Thoracic aorta (tissue), 2 donors: ENCODE measurements at regions not wholly inside any gene's neighbourhood (a gene's known extent, or its start where the extent isn't known, plus 50 kb on each side); places are given as distances from the start of the nearest gene placed in this dataset.

ENCODE experiments used
- ATAC-seq: fragments of 150-250 bp; one replicate; pipeline ENCODE4 v1.8.0; 2017; ENCODE audit warnings: low read depth; ENCODE audit not compliant: insufficient number of reproducible peaks, low FRiP score
- DNase-seq: peaks from one replicate; pipeline ENCODE4 v3.0.0-alpha.2; 2020; ENCODE audit warnings: low spot score
- H3K27ac ChIP-seq, 2 donors: fragments of 200-600 bp; sonication (generic); 1 replicate in 1 of 2; 2 replicates in 1 of 2; pipeline ENCODE4 v1.5.1; 2016; ENCODE audit warnings: mild to moderate bottlenecking in 2 of 2, moderate library complexity in 2 of 2
- H3K27me3 ChIP-seq: fragments of 200-600 bp; sonication (generic); replicated peaks from 2 replicates; pipeline ENCODE4 v1.6.0; 2016; ENCODE audit warnings: mild to moderate bottlenecking; ENCODE audit not compliant: insufficient read depth
- H3K36me3 ChIP-seq: fragments of 200-600 bp; sonication (generic); one replicate; pipeline ENCODE4 v1.5.1; 2016
- H3K4me1 ChIP-seq, 2 donors: fragments of 200-600 bp; sonication (generic); 1 replicate in 1 of 2; 2 replicates in 1 of 2; pipeline versions ENCODE4 v1.5.1 to v1.6.0; 2016; ENCODE audit warnings: low read depth in 2 of 2, mild to moderate bottlenecking in 1 of 2; ENCODE audit not compliant: control insufficient read depth in 1 of 2
- H3K4me3 ChIP-seq: fragments of 200-600 bp; sonication (generic); 2 replicates; pipeline ENCODE4 v1.5.1; 2016; ENCODE audit warnings: mild to moderate bottlenecking
- H3K9me3 ChIP-seq: fragments of 200-600 bp; sonication (generic); 2 replicates; pipeline ENCODE4 v1.5.1; 2016
- TF ChIP-seq, protein P1 (sequence below): fragments of 200-600 bp; sonication (generic); IDR thresholded peaks from one replicate; pipeline ENCODE4 v1.5.1; 2019; ENCODE audit warnings: antibody characterized with exemption

DNA sequence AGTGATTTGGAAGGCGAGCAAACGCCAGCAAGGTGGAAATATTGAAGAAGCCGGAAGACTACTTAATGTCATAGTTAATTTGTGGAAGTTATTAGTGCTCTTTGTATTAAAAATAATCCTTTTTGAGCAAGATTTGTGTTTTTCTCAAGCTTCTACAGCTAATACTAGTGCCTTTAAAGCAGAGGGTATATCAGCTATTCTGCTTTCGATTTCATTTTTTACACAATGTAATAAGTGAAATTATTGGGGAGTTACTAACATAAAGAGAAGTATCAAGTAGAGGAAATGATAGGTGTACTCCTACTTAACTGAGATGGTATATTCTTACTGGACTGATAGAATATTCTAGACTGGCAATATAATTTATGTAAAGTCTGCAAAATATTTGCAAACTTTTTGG, 392.4 kb upstream of the DCN start:
- Histone ChIP-seq H3K36me3 (no peaks in the 10 kb centered on the region), H3K4me1 (no peaks in the 10 kb centered on the region), H3K27me3 (no peaks in the 10 kb centered on the region), H3K9me3 (no peaks in the 10 kb centered on the region), H3K4me3 (no peak overlapping the region), H3K27ac (no peak overlapping the region)
- TF ChIP-seq, protein P1, sequence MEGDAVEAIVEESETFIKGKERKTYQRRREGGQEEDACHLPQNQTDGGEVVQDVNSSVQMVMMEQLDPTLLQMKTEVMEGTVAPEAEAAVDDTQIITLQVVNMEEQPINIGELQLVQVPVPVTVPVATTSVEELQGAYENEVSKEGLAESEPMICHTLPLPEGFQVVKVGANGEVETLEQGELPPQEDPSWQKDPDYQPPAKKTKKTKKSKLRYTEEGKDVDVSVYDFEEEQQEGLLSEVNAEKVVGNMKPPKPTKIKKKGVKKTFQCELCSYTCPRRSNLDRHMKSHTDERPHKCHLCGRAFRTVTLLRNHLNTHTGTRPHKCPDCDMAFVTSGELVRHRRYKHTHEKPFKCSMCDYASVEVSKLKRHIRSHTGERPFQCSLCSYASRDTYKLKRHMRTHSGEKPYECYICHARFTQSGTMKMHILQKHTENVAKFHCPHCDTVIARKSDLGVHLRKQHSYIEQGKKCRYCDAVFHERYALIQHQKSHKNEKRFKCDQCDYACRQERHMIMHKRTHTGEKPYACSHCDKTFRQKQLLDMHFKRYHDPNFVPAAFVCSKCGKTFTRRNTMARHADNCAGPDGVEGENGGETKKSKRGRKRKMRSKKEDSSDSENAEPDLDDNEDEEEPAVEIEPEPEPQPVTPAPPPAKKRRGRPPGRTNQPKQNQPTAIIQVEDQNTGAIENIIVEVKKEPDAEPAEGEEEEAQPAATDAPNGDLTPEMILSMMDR = no peak
- ATAC-seq = no peak
- DNase-seq = no peak

DNA sequence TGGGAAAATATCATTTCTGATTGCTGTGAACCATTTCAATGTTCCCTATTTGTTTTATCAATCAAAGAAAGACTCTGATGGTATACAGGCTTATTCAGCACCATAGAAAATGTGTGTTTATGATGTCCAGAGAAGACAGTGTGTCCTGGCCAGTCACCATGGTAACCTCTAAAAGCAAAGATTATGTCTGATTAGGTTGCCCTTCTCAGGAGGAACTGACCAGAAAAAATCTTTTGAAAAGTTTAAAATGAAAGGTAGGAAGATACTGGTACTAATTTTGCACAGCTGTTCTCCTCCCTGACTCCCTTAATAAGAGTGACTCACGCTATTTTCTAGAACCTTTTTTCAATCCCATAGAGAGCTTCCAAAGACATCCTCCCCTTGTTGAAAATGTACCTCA, 391.8 kb upstream of the DCN start:
- no peaks in the 10 kb centered on the region for H3K27me3 ChIP-seq
- H3K36me3 ChIP-seq = no peaks in the 10 kb centered on the region
- no peak for ATAC-seq
- no peak overlapping the region for H3K27ac ChIP-seq
- H3K9me3 ChIP-seq = no peaks in the 10 kb centered on the region
- TF ChIP-seq, protein P1 = no peak
- no peaks in the 10 kb centered on the region for H3K4me1 ChIP-seq
- DNase-seq = no peak
- no peak overlapping the region for H3K4me3 ChIP-seq

- Histone ChIP-seq H3K27me3 (no peaks in the 10 kb centered on the region), H3K9me3 (no peaks in the 10 kb centered on the region), H3K4me3 (no peak overlapping the region), H3K36me3 (no peaks in the 10 kb centered on the region), H3K4me1 (no peaks in the 10 kb centered on the region), H3K27ac (no peak overlapping the region)
- DNase-seq = no peak
- ATAC-seq = no peak
- TF ChIP-seq, protein P1 = no peak
Measured at GRCh38 chr12:91572869-91573268, 390.3 kb upstream of the DCN start.

DNA sequence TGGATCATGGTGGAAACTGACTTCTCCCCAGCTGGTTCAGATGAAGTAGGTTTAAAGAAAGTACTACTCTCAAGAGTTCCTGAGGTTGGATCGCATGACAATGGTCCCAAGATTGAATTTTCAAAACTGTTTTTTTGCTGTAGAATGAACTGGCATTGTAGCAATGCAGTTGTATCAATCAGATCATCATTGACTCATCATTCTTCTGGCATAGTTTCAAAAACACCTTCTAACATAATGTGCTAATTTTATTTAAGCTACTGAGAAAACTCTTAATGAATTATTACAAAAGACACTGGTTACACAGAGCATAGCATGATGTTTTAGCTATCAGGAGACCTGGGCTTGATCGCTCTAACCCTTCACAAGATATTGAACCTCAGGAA, 384.5 kb upstream of the DCN start:
- Histone ChIP-seq H3K27ac (no peak overlapping the region), H3K4me3 (no peak overlapping the region), H3K27me3 (no peaks in the 10 kb centered on the region), H3K36me3 (no peaks in the 10 kb centered on the region), H3K4me1 (no peaks in the 10 kb centered on the region), H3K9me3 (no peaks in the 10 kb centered on the region)
- ATAC-seq = no peak
- TF ChIP-seq, protein P1 = no peak
- no peak for DNase-seq

DNA sequence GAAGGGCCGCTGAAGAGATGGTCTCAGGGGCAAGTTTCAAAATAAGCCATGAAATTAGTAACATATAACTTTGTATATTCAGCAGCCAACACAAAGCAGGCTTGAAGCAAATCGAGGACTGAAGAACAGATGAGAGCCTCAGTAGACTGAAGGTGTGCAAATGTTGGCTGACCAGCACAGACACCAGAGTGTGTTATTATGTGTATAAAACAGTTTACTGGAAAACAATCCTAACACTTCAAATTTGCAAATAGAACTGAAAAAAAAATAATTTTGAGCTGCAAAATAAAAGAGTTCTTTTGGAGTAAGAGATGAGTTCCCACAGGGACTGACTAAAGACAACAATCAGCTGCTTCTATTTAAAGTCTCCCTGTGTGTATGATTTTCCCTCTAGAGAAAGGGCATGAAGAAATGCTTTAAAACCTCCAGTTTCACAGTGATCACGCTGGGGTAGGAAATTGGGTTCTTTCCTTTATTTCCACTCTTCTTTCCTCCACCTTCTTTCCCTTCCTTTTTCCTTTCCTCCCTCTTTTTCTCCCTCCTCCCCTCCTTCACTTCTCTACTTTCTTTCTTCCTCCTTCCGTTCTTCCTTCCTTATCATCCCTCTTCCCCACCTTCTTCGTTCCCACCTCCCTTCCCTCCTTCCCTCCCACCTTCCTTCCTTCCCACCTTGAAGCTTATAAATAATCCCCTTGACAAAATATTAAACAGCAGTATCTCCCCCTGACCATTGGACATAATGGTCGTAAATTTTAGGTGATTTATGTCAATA, 383.9 kb upstream of the DCN start:
- H3K4me1 ChIP-seq = no peaks in the 10 kb centered on the region
- no peak for DNase-seq
- no peaks in the 10 kb centered on the region for H3K9me3 ChIP-seq
- H3K36me3 ChIP-seq = no peaks in the 10 kb centered on the region
- H3K27me3 ChIP-seq = no peaks in the 10 kb centered on the region
- TF ChIP-seq, protein P1 = no peak
- H3K4me3 ChIP-seq = no peak overlapping the region
- H3K27ac ChIP-seq = no peak overlapping the region
- ATAC-seq = no peak
